HEK293 (cell line): ENCODE measurements at regions not wholly inside any gene's neighbourhood (a gene's known extent, or its start where the extent isn't known, plus 50 kb on each side); places are given as distances from the start of the nearest gene placed in this dataset.
"Not testable (repeated sequence)": the region's sequence is repeated elsewhere in the genome, so short reads cannot be mapped to it uniquely, and the experiment has no call there.

Source experiments
- CTCF ChIA-PET: fragments of 350-600 bp; formaldehyde crosslinking; extraction: SDS; loops from one replicate; lab custom pipeline; 2021; ENCODE audit warnings: antibody characterized with exemption; lab: Yijun Ruan, JAX
- POLR2A ChIA-PET: fragments of 300-600 bp; formaldehyde crosslinking; extraction: SDS; loops from one replicate; lab custom pipeline; 2020; ENCODE audit warnings: antibody characterized with exemption, inconsistent platforms; lab: Yijun Ruan, JAX
- H3K27ac ChIP-seq: fragments of 200-500 bp; sonication (Bioruptor generic); 2 replicates; pipeline ENCODE4 v1.5.1; 2014; ENCODE audit warnings: low read depth, low read length, control low read depth, inconsistent platforms; ENCODE audit errors: extremely low read depth
- H3K36me3 ChIP-seq, 2 experiments: fragments of 200-500 bp in 1 of 2; sonication (Bioruptor generic) in 1 of 2; 1 replicate in 1 of 2; 2 replicates in 1 of 2; pipeline ENCODE4 v1.5.1; 2014 to 2017; ENCODE audit warnings: inconsistent platforms in 2 of 2, low read length in 2 of 2; ENCODE audit not compliant: control insufficient read depth in 2 of 2, insufficient read depth in 1 of 2
- H3K4me1 ChIP-seq: fragments of 200-500 bp; sonication (Bioruptor generic); 2 replicates; pipeline ENCODE4 v1.5.1; 2014; ENCODE audit warnings: mild to moderate bottlenecking, low read length, inconsistent platforms; ENCODE audit not compliant: control insufficient read depth, insufficient read depth
- H3K4me3 ChIP-seq: 2 replicates; pipeline ENCODE4 v1.5.1; 2011; ENCODE audit warnings: low read depth, mild to moderate bottlenecking, control low read depth, low read length, moderate library complexity
- H3K9me3 ChIP-seq: fragments of 200-500 bp; sonication (Bioruptor generic); 2 replicates; pipeline ENCODE4 v1.5.1; 2014; ENCODE audit warnings: low read depth, low read length, inconsistent platforms; ENCODE audit not compliant: control insufficient read depth, insufficient read depth
- GLI4 ChIP-seq: fragments of 450-650 bp; formaldehyde crosslinking; IDR thresholded peaks from 2 replicates; pipeline ENCODE4 v1.5.1; 2016; ENCODE audit warnings: missing biosample characterization, missing genetic modification characterization
- IKZF3 ChIP-seq: fragments of 450-650 bp; IDR thresholded peaks from 2 replicates; pipeline ENCODE4 v1.5.0; 2018; ENCODE audit warnings: missing biosample characterization, mild to moderate bottlenecking, missing genetic modification characterization, moderate library complexity
- REST ChIP-seq: fragments of 450-650 bp; formaldehyde crosslinking; IDR thresholded peaks from 2 replicates; pipeline ENCODE4 v1.5.1; 2016; ENCODE audit warnings: missing biosample characterization, missing genetic modification characterization
- SALL2 ChIP-seq: fragments of 450-650 bp; formaldehyde crosslinking; IDR thresholded peaks from 2 replicates; pipeline ENCODE4 v1.5.0; 2017; ENCODE audit warnings: missing biosample characterization, mild to moderate bottlenecking, missing genetic modification characterization, borderline replicate concordance
- TSHZ1 ChIP-seq: fragments of 450-650 bp; formaldehyde crosslinking; IDR thresholded peaks from 2 replicates; pipeline ENCODE4 v1.5.1; 2016; ENCODE audit warnings: missing biosample characterization, missing genetic modification characterization, borderline replicate concordance
- ZBTB1 ChIP-seq: fragments of 450-650 bp; formaldehyde crosslinking; IDR thresholded peaks from 2 replicates; pipeline ENCODE4 v1.5.1; 2016; ENCODE audit warnings: missing biosample characterization, missing genetic modification characterization
- ZBTB44 ChIP-seq: fragments of 450-650 bp; IDR thresholded peaks from 2 replicates; pipeline ENCODE4 v1.5.1; 2018; ENCODE audit warnings: missing biosample characterization, mild to moderate bottlenecking, missing genetic modification characterization
- ZBTB6 ChIP-seq: fragments of 450-650 bp; formaldehyde crosslinking; IDR thresholded peaks from 2 replicates; pipeline ENCODE4 v1.5.1; 2017; ENCODE audit warnings: missing biosample characterization, missing genetic modification characterization
- ZFHX2 ChIP-seq: fragments of 450-650 bp; formaldehyde crosslinking; conservative IDR thresholded peaks from 2 replicates; pipeline ENCODE4 v1.5.1; 2016; ENCODE audit warnings: missing biosample characterization, missing genetic modification characterization
- ZNF132 ChIP-seq: fragments of 450-650 bp; formaldehyde crosslinking; IDR thresholded peaks from 2 replicates; pipeline ENCODE4 v1.5.1; 2017; ENCODE audit warnings: missing biosample characterization, missing genetic modification characterization, borderline replicate concordance
- ZNF133 ChIP-seq: fragments of 450-650 bp; formaldehyde crosslinking; IDR thresholded peaks from 2 replicates; pipeline ENCODE4 v1.5.1; 2016; ENCODE audit warnings: missing biosample characterization, missing genetic modification characterization
- ZNF155 ChIP-seq: fragments of 450-650 bp; formaldehyde crosslinking; IDR thresholded peaks from 2 replicates; pipeline ENCODE4 v1.5.1; 2016; ENCODE audit warnings: missing biosample characterization, missing genetic modification characterization
- ZNF175 ChIP-seq: fragments of 450-650 bp; formaldehyde crosslinking; IDR thresholded peaks from 2 replicates; pipeline ENCODE4 v1.5.1; 2016; ENCODE audit warnings: missing biosample characterization, missing genetic modification characterization
- ZNF214 ChIP-seq: fragments of 450-650 bp; formaldehyde crosslinking; IDR thresholded peaks from 2 replicates; pipeline ENCODE4 v1.5.1; 2017; ENCODE audit warnings: missing biosample characterization, mild to moderate bottlenecking, missing genetic modification characterization, borderline replicate concordance
- ZNF324 ChIP-seq: fragments of 450-650 bp; formaldehyde crosslinking; IDR thresholded peaks from 2 replicates; pipeline ENCODE4 v1.5.1; 2016; ENCODE audit warnings: missing biosample characterization, missing genetic modification characterization
- ZNF561 ChIP-seq: fragments of 450-650 bp; IDR thresholded peaks from 2 replicates; pipeline ENCODE4 v1.5.1; 2018; ENCODE audit warnings: missing biosample characterization, missing genetic modification characterization, borderline replicate concordance
- ZNF768 ChIP-seq: fragments of 450-650 bp; formaldehyde crosslinking; IDR thresholded peaks from 2 replicates; pipeline ENCODE4 v1.5.1; 2018; ENCODE audit warnings: missing biosample characterization, mild to moderate bottlenecking, missing genetic modification characterization
- ZSCAN5A ChIP-seq: fragments of 450-650 bp; formaldehyde crosslinking; IDR thresholded peaks from 2 replicates; pipeline ENCODE4 v1.5.1; 2016; ENCODE audit warnings: missing biosample characterization, missing genetic modification characterization

- TF ChIP-seq ZNF768 (tag by site-specific recombination) (no peak), ZNF214 (no peak), ZNF175 (tag by site-specific recombination) (no peak), ZBTB1 (no peak), ZBTB44 (tag by site-specific recombination) (no peak), ZNF561 (tag by site-specific recombination) (no peak), ZFHX2 (no peak), ZNF132 (tag by site-specific recombination) (no peak), ZNF324 (tag by site-specific recombination) (no peak), ZSCAN5A (tag by site-specific recombination) (no peak), ZNF155 (tag by site-specific recombination) (no peak), GLI4 (tag by site-specific recombination) (no peak), SALL2 (tag by site-specific recombination) (no peak), REST (tag by site-specific recombination) (no peak), ZNF133 (tag by site-specific recombination) (no peak)
- TF ChIP-seq, all 188 proteins: peak for 0
- no peak overlapping the region for H3K27ac ChIP-seq
- ChIA-PET POLR2A (no interaction called here), CTCF (no interaction called here)
- no peaks in the 10 kb centered on the region for H3K4me1 ChIP-seq
- no peak overlapping the region for H3K4me3 ChIP-seq
- no peaks in the 10 kb centered on the region for H3K9me3 ChIP-seq
- H3K36me3 ChIP-seq: no peaks in the 10 kb centered on the region
Measured at GRCh38 chr5:117131048-117131679, 556.5 kb upstream of the SEMA6A start.

- Histone ChIP-seq H3K36me3 (no peaks in the 10 kb centered on the region), H3K4me3 (no peak overlapping the region), H3K27ac (no peak overlapping the region), H3K4me1 (no peaks in the 10 kb centered on the region), H3K9me3 (no peaks in the 10 kb centered on the region)
- TF ChIP-seq TSHZ1 (tag by site-specific recombination) (no peak), ZNF133 (tag by site-specific recombination) (no peak), IKZF3 (tag by site-specific recombination) (no peak), ZBTB6 (tag by site-specific recombination) (no peak)
- CTCF ChIA-PET: interaction anchor here (0.7 kb wide), 1 partner anchor 86 kb away, joined by 3 read pairs; no protein-coding TSS in a partner anchor
- POLR2A ChIA-PET: no interaction called here
Measured at GRCh38 chr5:117118499-117118898, 543.9 kb upstream of the SEMA6A start.

- H3K27ac ChIP-seq, H3K4me1 ChIP-seq, H3K36me3 ChIP-seq, H3K4me3 ChIP-seq, H3K9me3 ChIP-seq, POLR2A ChIA-PET, CTCF ChIA-PET: not testable (repeated sequence)
Measured at GRCh38 chr5:117117314-117117713, 542.7 kb upstream of the SEMA6A start.
